ENCODE measurements at regions not wholly inside any gene's neighbourhood (a gene's known extent, or its start where the extent isn't known, plus 50 kb on each side); places are given as distances from the start of the nearest gene placed in this dataset.

DNA sequence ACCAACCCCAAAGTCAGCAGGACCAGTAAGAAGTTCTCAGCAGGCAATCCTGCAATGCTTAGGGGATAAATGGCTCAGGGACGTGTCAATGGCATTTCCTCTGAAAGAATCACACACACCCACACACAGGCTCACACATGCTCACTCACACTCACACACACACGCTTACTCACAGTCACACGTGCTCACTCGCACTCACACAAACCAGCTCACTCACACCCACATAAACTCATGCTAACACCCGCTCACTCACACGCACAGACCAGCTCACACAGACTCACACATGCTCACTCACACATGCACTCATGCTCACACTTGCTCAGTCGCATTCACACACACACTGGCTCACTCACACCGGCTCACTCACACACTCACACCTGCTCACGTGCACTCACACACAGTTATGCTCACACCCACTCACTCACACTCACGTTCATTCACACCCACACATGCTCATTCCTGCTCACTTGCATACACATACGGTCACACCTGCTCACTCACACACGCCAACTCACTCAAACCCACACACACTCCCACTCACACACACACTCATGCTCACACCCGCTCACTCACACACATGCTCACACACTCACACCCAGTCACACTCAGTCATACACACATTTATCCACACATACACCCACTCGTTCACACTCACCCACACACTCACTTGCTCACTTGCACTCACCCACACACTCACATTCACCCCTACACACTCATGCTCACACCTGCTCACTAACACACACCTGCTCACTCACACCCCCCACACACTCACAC is 436.8 kb downstream of the BCL11B start:
- Mint-ChIP-seq H3K27ac (no peak overlapping the region), H3K36me3 (ENCODE audit: low read depth) (no peaks in the 10 kb centered on the region), H3K4me1 (no peaks in the 10 kb centered on the region), H3K27me3 (ENCODE audit: low read depth, poor library complexity) (peaks cover 23% of the 10 kb centered on the region), H3K9me3 (peaks cover 18% of the 10 kb centered on the region), H3K4me3 (no peak overlapping the region)
- TF ChIP-seq, protein P1, sequence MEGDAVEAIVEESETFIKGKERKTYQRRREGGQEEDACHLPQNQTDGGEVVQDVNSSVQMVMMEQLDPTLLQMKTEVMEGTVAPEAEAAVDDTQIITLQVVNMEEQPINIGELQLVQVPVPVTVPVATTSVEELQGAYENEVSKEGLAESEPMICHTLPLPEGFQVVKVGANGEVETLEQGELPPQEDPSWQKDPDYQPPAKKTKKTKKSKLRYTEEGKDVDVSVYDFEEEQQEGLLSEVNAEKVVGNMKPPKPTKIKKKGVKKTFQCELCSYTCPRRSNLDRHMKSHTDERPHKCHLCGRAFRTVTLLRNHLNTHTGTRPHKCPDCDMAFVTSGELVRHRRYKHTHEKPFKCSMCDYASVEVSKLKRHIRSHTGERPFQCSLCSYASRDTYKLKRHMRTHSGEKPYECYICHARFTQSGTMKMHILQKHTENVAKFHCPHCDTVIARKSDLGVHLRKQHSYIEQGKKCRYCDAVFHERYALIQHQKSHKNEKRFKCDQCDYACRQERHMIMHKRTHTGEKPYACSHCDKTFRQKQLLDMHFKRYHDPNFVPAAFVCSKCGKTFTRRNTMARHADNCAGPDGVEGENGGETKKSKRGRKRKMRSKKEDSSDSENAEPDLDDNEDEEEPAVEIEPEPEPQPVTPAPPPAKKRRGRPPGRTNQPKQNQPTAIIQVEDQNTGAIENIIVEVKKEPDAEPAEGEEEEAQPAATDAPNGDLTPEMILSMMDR (IDR thresholded peaks at IDR 0.05) = no peak
- DNase-seq = no peak

DNA sequence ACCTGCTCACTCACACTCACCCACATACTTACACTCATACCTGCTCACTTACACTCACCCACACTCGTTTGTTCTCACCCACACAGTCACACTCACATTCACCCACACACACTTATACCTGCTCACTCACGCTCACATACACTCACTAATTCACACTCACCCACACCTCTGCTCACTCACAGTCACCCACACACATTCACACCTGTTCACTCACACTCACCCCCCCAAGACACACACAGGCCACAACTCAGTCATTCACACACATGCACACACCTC is 436.2 kb downstream of the BCL11B start:
- H3K36me3 Mint-ChIP-seq (ENCODE audit: low read depth) = no peaks in the 10 kb centered on the region
- no peak overlapping the region for H3K27ac Mint-ChIP-seq
- TF ChIP-seq, protein P1 (IDR thresholded peaks at IDR 0.05) = no peak
- H3K4me3 Mint-ChIP-seq = no peak overlapping the region
- H3K27me3 Mint-ChIP-seq (ENCODE audit: low read depth, poor library complexity) = peaks cover 25% of the 10 kb centered on the region
- peaks cover 18% of the 10 kb centered on the region for H3K9me3 Mint-ChIP-seq
- no peaks in the 10 kb centered on the region for H3K4me1 Mint-ChIP-seq
- no peak for DNase-seq

DNA sequence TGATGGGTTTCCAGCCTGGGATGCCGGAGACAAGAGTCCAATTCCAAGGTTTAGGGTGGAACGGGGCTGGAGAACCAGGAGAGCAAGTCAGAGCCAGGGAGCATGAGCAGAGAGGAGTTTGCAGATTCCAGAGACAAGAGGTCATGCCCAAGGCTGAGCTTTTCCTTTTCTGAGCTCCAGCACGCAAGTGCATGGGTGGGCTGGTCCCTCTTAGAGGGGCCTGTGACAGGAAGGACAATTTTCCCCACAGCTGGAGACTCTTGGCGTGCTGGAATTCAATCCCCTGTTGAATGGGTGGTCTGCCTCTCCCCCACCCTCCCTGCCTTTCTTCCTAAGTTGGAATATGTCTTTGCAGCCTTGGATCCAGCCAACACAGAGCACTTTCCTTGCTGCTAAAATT is 431.9 kb downstream of the BCL11B start:
- Mint-ChIP-seq H3K27ac (no peak overlapping the region), H3K27me3 (ENCODE audit: low read depth, poor library complexity) (peaks cover 41% of the 10 kb centered on the region), H3K36me3 (ENCODE audit: low read depth) (no peaks in the 10 kb centered on the region), H3K4me3 (no peak overlapping the region), H3K4me1 (no peaks in the 10 kb centered on the region), H3K9me3 (peaks cover 18% of the 10 kb centered on the region)
- no peak for DNase-seq
- TF ChIP-seq, protein P1 (IDR thresholded peaks at IDR 0.05) = no peak

DNA sequence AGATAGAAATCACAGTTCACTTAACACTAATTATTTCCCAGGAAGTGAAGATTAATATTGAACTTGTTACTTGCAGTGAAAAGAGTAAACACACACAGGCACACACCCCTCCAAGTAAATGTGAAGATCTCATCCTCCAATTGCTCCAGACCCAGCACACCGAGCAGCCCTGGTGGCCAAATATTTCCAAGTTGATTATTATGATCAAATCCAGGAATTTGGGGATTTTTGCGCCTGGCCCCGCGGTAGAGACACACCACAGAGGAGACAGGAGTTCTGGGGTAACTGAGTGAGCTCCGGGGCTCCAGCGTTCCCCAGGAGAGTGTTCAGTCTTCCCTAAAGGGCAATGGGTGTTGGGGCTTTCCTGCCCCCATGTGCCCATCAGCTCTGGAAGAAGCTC is 431.5 kb downstream of the BCL11B start:
- Mint-ChIP-seq H3K27ac (no peak overlapping the region), H3K36me3 (ENCODE audit: low read depth) (no peaks in the 10 kb centered on the region), H3K9me3 (peaks cover 18% of the 10 kb centered on the region), H3K4me1 (no peaks in the 10 kb centered on the region), H3K27me3 (ENCODE audit: low read depth, poor library complexity) (peaks cover 45% of the 10 kb centered on the region), H3K4me3 (no peak overlapping the region)
- DNase-seq = no peak
- TF ChIP-seq, protein P1 (IDR thresholded peaks at IDR 0.05) = no peak

DNA sequence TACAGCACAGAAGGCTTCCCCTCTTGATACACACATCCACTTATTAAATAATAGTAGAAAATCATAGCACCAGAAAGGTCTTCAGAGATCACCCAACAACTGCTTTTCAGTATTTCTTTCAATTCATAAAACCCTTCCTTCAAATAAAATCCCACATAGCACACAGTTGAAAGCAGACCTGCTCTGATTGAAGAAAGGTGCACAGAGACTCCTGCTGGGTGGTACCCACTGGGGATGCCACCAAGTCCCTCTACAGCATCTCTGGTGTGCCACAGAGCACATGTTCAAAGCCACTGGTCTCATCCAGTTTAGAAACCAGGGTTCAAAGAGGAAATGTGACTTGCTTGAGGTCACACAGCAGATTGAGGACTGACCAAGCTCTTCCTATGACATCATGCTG is 427.5 kb downstream of the BCL11B start:
- TF ChIP-seq, protein P1 (IDR thresholded peaks at IDR 0.05) = no peak
- peaks cover 9% of the 10 kb centered on the region for H3K9me3 Mint-ChIP-seq
- H3K27ac Mint-ChIP-seq = no peak overlapping the region
- H3K4me1 Mint-ChIP-seq = no peaks in the 10 kb centered on the region
- no peak for DNase-seq
- no peaks in the 10 kb centered on the region for H3K36me3 Mint-ChIP-seq (ENCODE audit: low read depth)
- peaks cover 48% of the 10 kb centered on the region for H3K27me3 Mint-ChIP-seq (ENCODE audit: low read depth, poor library complexity)
- H3K4me3 Mint-ChIP-seq = no peak overlapping the region

All from nephron progenitor cell (in vitro differentiated cells).